WI38 (cell line): ENCODE measurements at regions not wholly inside any gene's neighbourhood (a gene's known extent, or its start where the extent isn't known, plus 50 kb on each side); places are given as distances from the start of the nearest gene placed in this dataset.

ENCODE experiments used
- H3K4me3 ChIP-seq: 2 replicates; pipeline ENCODE4 v1.5.1; 2011; ENCODE audit warnings: low read depth, mild to moderate bottlenecking, control low read depth, low read length
- TF ChIP-seq, protein P1 (sequence below): IDR thresholded peaks from 2 replicates; pipeline ENCODE4 v1.5.1; 2012; ENCODE audit warnings: low read depth, mild to moderate bottlenecking, control low read depth, low read length

DNA sequence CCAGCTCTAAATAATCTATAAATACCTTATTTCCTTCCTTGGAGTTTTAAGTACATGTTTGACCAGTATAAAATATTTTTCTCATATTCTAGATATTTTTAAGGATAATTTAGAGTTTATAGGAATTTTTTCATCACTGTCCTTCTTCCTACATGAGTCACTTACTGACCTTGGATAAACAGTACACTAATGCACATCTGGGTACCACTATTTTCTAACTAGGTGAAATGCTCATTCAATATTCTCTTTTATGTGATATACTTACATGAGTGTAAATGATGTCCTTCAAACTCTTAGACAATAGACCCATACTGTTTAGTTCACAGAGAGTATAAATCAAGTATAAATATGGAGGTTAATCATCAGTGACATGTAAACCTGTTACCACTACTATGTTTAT, 1574.2 kb upstream of the ACVR2A start:
- no peak overlapping the region for H3K4me3 ChIP-seq
- TF ChIP-seq, protein P1, sequence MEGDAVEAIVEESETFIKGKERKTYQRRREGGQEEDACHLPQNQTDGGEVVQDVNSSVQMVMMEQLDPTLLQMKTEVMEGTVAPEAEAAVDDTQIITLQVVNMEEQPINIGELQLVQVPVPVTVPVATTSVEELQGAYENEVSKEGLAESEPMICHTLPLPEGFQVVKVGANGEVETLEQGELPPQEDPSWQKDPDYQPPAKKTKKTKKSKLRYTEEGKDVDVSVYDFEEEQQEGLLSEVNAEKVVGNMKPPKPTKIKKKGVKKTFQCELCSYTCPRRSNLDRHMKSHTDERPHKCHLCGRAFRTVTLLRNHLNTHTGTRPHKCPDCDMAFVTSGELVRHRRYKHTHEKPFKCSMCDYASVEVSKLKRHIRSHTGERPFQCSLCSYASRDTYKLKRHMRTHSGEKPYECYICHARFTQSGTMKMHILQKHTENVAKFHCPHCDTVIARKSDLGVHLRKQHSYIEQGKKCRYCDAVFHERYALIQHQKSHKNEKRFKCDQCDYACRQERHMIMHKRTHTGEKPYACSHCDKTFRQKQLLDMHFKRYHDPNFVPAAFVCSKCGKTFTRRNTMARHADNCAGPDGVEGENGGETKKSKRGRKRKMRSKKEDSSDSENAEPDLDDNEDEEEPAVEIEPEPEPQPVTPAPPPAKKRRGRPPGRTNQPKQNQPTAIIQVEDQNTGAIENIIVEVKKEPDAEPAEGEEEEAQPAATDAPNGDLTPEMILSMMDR, result no peak

DNA sequence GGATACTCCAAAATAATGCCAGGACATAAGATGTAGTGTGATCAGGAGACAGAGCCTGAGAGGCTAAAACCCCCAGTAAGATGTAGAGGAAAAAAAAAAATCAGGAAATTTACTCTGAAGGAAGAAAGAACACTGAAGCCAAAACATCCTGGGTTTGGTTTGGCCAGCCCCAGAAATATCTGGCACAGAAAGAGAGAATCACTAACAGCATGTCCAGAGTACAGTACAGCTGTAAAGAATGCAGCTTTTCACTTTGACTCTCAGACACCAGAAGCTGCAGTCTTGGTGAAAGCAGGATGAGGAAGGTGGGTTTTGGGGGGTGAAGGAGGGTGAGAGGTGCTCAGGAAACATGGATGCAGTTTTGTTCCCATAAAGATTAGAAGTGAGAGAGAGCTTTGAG, 1577.7 kb upstream of the ACVR2A start:
- H3K4me3 ChIP-seq, result no peak overlapping the region
- TF ChIP-seq, protein P1, result no peak

DNA sequence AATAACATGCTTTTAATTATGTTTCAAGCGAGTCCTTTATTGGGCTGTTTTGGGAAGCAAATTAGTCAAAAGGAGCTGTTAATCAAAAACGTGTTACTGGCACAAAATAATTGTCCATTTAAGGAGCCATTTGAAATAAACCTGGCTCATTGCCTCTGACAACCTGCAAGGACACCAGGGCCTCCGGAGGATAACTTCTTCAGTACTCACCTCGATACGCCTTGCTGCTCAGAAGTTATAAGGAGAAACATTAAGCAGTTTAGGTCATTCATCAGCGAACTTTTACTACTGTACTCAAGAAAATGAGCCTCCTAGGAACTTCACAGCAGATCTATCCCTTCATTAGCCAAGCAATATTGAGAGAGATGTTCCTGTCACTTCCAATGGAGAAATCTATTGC, 1579.2 kb upstream of the ACVR2A start:
- no peak overlapping the region for H3K4me3 ChIP-seq
- TF ChIP-seq, protein P1, result no peak

DNA sequence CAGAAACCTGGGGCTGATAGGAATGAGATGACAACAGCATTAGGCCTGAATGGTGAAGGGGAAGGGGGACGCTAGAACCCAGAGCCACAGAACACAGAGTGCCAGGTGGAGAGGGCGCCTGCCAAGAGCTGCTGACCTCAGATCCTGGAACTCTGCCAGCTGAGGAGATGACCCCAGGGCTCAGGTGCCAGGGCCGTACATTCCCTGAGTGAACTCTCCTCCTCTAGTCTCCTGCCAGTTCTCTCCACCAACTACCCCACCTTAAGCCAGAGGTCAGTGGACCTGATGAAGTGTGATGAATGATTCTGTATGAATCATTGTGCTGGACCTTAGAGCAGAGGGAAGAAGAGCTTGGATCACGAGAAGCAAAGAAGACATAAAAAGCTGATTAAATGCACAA, 1582.2 kb upstream of the ACVR2A start:
- no peak overlapping the region for H3K4me3 ChIP-seq
- TF ChIP-seq, protein P1, result no peak

DNA sequence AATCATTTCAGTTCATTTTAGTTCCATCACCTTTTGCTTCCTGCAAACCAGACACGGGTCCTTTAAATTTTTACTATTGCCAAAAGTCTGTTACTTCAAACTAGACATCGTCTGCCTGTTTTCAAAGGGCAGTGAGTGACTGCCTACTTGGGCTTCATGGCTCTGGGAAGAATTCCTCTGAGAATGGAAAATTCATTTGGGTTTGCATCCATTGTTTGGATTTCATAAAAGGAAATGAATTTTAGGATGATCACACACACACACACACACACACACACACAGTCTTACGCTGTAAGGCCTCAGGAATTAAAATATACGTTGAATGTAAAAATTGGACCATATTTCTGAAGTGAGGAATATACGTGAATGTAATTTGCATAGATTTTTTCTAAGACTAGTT, 1584.3 kb upstream of the ACVR2A start:
- TF ChIP-seq, protein P1, result no peak
- H3K4me3 ChIP-seq, result no peak overlapping the region

DNA sequence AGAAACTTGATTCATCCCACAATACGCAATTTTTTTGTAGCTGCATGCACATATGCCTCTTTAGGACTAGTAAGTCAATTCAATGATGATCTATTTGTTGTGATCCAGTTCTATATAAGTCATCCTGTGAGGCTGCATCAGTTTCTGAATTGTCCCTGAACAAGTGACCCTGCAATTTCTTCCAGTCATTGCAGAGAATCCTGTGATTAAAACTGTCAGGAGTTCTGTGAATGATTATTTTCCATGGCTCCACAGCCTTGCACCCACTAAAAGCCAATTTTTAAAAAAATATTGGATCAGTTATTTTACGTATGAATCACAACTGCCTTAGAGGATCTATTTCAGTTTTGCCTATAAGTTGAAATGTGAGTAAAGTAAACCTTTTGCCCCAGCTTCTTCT, 1585.0 kb upstream of the ACVR2A start:
- no peak overlapping the region for H3K4me3 ChIP-seq
- TF ChIP-seq, protein P1, result no peak

DNA sequence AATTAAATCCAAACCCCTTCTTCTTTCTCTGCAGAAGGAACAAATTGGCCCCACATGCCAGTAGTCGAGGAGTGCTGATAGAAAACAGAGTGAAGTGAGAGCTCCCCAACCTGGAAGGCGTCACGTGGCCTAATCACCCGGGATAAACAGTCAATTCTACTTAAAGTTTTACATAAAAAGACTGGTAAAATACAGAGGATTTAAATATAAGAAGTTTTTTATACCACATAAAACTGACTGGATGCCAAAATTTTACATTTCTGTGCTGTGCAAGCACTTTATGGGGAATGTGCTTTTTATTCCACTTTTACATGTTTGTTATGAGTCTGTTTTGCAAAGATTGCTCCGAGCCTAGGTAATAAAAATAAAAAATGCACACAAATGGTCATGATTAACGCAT, 1586.8 kb upstream of the ACVR2A start:
- TF ChIP-seq, protein P1, result no peak
- no peak overlapping the region for H3K4me3 ChIP-seq

DNA sequence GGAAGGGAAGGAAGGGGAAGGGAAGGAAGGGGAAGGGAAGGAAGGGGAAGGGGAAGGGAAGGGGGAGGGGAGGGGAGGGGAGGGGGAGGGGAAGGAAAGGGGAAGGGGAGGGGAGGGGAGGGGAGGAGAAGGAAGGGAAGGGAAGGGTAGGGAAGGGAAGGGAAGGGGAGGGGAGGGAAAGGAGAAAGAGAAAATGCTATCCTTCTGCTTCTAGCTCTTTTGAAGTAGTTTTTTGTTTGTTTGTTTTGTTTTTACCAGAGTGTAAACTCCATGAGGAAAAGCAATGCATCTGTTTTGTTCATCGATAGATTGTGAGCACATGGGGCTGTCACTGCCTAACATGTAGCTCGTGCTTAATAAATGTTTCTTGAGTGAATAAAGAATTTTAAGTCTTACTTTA, 1592.7 kb upstream of the ACVR2A start:
- no peak overlapping the region for H3K4me3 ChIP-seq
- TF ChIP-seq, protein P1, result no peak
